Epithelial cell of proximal tubule (primary cell): ENCODE measurements at regions not wholly inside any gene's neighbourhood (a gene's known extent, or its start where the extent isn't known, plus 50 kb on each side); places are given as distances from the start of the nearest gene placed in this dataset.
"Not testable (repeated sequence)": the region's sequence is repeated elsewhere in the genome, so short reads cannot be mapped to it uniquely, and the experiment has no call there.

Experiments
- DNase-seq: peaks from one replicate; pipeline ENCODE4 v3.0.0-alpha.2; 2011; ENCODE audit warnings: low read depth
- H3K4me3 ChIP-seq: 2 replicates; pipeline ENCODE4 v1.5.1; 2011; ENCODE audit warnings: low read depth, mild to moderate bottlenecking, low read length
- TF ChIP-seq, protein P1 (sequence below): conservative IDR thresholded peaks from 2 replicates; pipeline ENCODE4 v1.5.1; 2012; ENCODE audit warnings: low read depth, mild to moderate bottlenecking, low read length

DNA sequence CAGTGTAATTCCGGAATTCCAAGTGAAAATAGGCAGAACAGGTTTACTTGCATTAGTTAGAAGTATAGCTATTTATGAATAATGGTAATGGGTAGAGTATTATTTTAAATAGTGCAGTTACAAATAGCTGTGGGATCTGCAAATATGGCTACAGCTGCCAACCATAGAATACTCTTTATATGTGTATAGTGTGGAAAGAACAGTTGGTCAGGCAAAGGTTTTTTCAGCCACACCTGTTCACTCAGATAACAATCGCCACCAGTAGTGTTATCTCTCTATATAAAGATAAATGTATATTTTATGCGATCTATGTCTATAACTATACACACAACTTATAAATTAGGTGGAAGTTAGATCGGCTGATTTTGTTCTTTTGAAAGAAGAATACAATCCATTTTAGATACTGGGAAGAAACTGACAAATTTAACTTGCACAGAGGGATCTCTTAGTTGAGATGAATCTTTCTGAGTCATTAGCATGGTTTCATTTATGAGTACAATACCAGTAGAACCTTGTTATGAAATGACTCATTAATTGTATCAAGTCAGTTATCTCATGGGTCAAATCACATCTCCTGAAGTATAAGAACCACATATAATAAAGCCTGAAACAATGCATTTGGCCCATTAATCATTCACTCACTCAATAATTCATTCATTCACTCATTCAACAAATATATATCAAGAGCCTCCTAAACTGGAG, 100.9 kb upstream of the NR3C2 start:
- no peak overlapping the region for H3K4me3 ChIP-seq
- TF ChIP-seq, protein P1, sequence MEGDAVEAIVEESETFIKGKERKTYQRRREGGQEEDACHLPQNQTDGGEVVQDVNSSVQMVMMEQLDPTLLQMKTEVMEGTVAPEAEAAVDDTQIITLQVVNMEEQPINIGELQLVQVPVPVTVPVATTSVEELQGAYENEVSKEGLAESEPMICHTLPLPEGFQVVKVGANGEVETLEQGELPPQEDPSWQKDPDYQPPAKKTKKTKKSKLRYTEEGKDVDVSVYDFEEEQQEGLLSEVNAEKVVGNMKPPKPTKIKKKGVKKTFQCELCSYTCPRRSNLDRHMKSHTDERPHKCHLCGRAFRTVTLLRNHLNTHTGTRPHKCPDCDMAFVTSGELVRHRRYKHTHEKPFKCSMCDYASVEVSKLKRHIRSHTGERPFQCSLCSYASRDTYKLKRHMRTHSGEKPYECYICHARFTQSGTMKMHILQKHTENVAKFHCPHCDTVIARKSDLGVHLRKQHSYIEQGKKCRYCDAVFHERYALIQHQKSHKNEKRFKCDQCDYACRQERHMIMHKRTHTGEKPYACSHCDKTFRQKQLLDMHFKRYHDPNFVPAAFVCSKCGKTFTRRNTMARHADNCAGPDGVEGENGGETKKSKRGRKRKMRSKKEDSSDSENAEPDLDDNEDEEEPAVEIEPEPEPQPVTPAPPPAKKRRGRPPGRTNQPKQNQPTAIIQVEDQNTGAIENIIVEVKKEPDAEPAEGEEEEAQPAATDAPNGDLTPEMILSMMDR = no peak
- DNase-seq = no peak

DNA sequence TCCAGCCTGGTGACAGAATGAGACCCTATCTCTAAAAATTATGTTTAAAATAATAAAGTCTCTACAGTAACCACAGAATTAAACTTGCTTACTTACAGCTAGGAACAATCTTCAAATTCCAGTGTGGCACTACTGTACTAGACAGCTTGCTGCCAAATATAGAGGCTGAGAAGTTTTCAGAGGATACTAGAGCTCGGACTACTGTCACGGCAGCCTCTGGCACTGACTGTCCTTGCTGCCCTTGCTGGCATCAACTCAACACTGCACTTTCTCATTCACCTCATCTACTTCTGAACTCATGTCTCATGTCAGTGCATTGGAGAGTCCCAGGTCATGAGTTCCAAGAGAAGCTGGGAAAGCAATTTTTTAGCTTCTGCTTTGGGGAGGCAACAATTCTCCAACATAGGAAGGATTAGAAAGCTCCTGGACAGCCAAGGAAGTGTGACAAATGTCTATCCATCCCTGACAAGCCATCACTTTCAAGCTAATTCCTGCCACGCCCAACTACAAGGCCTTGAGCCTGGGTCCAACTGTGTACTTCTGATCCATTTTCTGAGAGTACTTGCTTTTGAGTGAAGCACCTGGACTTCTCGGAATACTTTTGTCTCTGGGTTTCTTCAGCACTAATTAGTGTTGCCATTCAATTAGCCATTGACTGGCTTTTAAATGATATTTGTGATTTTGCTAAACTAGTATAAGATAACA, 98.6 kb upstream of the NR3C2 start:
- no peak for DNase-seq
- H3K4me3 ChIP-seq = no peak overlapping the region
- TF ChIP-seq, protein P1 = no peak

DNA sequence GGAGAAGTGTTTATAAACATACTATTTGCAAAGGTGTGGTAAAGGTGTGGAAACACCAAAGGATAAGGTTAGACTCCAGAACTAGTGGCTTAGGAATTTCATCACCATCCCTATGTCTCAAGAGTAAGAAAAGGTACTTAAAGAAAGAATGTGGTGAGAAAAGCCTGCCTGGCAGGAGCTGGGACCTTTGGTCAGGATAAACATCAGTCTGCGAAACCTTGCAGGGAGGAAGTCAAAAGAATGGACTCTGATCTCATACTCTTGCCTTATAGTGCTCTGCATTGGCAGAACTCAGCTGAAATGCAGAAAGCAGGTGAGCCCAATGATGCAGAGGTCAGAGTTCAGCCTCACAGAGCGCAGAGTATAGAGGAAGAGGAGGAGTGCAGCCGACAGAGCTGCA, 97.2 kb upstream of the NR3C2 start:
- DNase-seq = no peak
- no peak overlapping the region for H3K4me3 ChIP-seq
- TF ChIP-seq, protein P1 = no peak

DNA sequence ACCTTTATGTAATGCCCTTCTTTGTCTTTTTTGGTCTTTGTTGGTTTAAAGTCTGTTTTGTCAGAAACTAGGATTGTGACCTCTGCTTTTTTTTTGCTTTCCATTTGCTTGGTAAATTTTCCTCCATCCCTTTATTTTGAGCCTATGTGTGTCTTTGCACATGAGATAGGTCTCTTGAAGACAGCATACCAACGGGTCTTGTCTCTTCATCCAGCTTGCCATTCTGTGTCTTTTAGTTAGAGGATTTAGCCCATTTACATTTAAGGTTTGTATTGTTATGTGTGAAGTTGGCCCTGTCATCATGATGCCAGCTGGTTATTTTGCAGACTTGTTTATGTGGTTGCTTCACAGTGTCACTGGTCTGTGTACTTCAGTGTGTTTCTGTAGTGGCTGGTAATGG, 91.6 kb upstream of the NR3C2 start:
- DNase-seq = not testable (repeated sequence)

DNA sequence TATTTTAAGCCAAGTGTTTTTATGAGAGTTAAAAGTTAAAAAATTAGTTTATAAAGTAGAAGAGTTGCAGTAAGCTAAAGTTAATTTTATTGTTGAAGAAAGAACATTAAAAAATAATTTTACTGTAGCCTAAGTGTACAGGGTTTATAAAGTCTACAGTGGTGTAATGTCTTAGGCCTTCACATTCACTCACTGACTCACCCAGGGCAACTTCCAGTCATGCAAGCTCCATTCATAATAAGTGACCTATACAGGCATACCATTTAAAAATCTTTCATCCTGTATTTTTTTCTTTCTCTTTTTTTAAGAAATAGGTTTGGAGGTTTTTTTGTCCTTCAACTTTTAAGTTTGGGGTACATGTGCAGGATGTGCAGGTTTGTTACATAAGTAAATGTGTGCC, 87.9 kb upstream of the NR3C2 start:
- peak; percentile 50 for DNase-seq

More for the DNA sequence above, 91.6 kb upstream of the NR3C2 start:
- H3K4me3 ChIP-seq = not testable (repeated sequence)

DNA sequence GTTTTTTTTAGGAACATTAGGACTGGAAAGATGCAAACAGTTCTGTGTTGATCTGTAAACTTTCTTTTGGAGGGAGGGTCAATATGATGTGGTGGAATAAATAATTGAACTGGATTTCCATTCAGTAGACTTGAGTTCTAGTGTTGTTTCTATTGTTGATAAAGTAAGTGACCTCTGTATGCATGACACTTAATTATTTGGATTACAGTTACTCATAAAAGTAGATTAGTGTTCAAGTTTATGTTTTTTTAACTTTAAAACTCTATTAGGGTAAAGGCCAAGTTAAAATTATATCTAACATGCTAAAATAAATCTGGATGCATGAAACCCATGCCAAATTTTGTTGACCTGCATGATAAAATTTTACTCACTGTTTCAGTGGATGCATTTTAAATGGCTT, 85.4 kb upstream of the NR3C2 start:
- TF ChIP-seq, protein P1 = no peak
- no peak for DNase-seq
- no peak overlapping the region for H3K4me3 ChIP-seq

More for the DNA sequence above, 87.9 kb upstream of the NR3C2 start:
- TF ChIP-seq, protein P1 = no peak
- no peak overlapping the region for H3K4me3 ChIP-seq

DNA sequence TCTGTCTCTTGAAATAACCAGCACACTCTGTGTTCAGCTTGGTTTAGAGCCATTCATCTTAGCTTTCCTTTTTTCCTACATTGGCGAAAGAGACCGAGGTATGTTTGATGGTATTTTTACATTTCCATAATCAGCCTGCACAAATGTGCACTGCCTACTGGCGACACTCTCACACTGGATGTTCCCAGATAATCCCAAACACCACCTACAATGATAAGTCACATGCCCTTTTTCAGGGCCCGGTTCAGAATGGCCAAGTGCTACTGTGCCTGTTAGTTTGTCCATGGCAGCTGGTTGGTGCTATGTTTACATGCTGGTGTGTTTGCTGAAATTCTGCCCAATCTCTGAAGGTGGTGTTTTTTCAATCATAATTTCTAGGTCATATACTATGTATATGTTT, 80.8 kb upstream of the NR3C2 start:
- TF ChIP-seq, protein P1 = no peak
- H3K4me3 ChIP-seq = no peak overlapping the region
- DNase-seq = no peak
